ENCODE measurements at regions not wholly inside any gene's neighbourhood (a gene's known extent, or its start where the extent isn't known, plus 50 kb on each side); places are given as distances from the start of the nearest gene placed in this dataset.

DNA sequence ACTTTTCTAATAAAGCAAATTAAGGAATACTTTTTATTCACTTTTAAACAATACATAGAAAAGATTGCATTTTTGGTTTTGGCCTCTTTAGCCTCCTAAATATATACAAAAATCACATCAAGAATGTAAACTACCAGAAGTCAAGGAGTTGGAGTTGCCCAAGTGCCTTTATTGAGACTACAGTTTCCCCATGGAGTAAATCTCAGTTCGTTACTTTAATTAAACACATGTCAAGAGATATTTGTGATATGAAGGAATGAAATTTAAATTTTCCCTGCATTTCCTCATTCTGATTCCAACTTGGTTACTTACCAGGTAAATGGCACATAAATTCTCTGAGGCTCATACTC, 492.9 kb downstream of the TNS3 start:
- 28 to 39% methylated on average over 1 of the region's 1 CpG for WGBS, 2 donors
- H3K36me3 ChIP-seq (ENCODE audit: control insufficient read depth in 2 of 2, insufficient read depth in 2 of 2, low read length in 1 of 2): no peaks in the 10 kb centered on the region
- no peak overlapping the region for H3K27ac ChIP-seq (ENCODE audit: low read depth in 2 of 2, low read length in 1 of 2)
- H3K4me3 ChIP-seq (ENCODE audit: low read depth in 1 of 2, low read length in 2 of 2): no peak overlapping the region
- no peaks in the 10 kb centered on the region for H3K9me3 ChIP-seq (ENCODE audit: control insufficient read depth in 2 of 2, insufficient read depth in 1 of 2, low read depth in 1 of 2, low read length in 1 of 2)
- H3K4me1 ChIP-seq (ENCODE audit: control insufficient read depth in 2 of 2, insufficient read depth in 2 of 2, low read length in 1 of 2): no peaks in the 10 kb centered on the region
- no peaks in the 10 kb centered on the region for H3K27me3 ChIP-seq (ENCODE audit: control insufficient read depth in 1 of 2, insufficient read depth in 2 of 2, low read length in 2 of 2)

GRCh38 chr7:47088329-47089067, 493.4 kb downstream of the TNS3 start:
- Histone ChIP-seq H3K9me3 (ENCODE audit: control insufficient read depth in 2 of 2, insufficient read depth in 1 of 2, low read depth in 1 of 2, low read length in 1 of 2) (no peaks in the 10 kb centered on the region), H3K27me3 (ENCODE audit: control insufficient read depth in 1 of 2, insufficient read depth in 2 of 2, low read length in 2 of 2) (no peaks in the 10 kb centered on the region), H3K4me3 (ENCODE audit: low read depth in 1 of 2, low read length in 2 of 2) (no peak overlapping the region), H3K27ac (ENCODE audit: low read depth in 2 of 2, low read length in 1 of 2) (no peak overlapping the region), H3K36me3 (ENCODE audit: control insufficient read depth in 2 of 2, insufficient read depth in 2 of 2, low read length in 1 of 2) (no peaks in the 10 kb centered on the region), H3K4me1 (ENCODE audit: control insufficient read depth in 2 of 2, insufficient read depth in 2 of 2, low read length in 1 of 2) (no peaks in the 10 kb centered on the region)
- WGBS, 2 donors: 38% methylated on average over 14 of the region's 14 CpGs

DNA sequence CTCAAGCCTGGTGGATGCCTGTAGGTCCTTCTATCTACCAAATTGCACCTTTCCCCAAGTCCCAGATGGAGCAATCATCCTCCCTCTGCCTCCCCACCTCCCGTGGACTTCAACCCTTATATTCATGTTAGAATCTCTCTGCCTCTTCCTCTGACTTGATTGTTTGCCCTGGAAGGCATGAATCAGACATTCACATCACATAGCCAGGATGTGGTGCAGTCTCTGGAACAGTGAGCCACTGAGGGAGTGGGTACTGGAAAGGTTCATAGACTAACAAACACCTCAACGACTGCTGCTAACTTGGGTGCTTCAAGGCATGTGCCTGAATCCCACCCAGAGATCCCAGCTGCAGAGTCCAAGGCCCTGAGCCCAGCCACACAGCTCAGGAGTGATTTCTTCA, 494.0 kb downstream of the TNS3 start:
- Histone ChIP-seq H3K27ac (ENCODE audit: low read depth in 2 of 2, low read length in 1 of 2) (no peak overlapping the region), H3K27me3 (ENCODE audit: control insufficient read depth in 1 of 2, insufficient read depth in 2 of 2, low read length in 2 of 2) (no peaks in the 10 kb centered on the region), H3K4me1 (ENCODE audit: control insufficient read depth in 2 of 2, insufficient read depth in 2 of 2, low read length in 1 of 2) (no peaks in the 10 kb centered on the region), H3K4me3 (ENCODE audit: low read depth in 1 of 2, low read length in 2 of 2) (no peak overlapping the region), H3K9me3 (ENCODE audit: control insufficient read depth in 2 of 2, insufficient read depth in 1 of 2, low read depth in 1 of 2, low read length in 1 of 2) (no peaks in the 10 kb centered on the region), H3K36me3 (ENCODE audit: control insufficient read depth in 2 of 2, insufficient read depth in 2 of 2, low read length in 1 of 2) (no peaks in the 10 kb centered on the region)
- 59 to 61% methylated on average over 2 of the region's 2 CpGs for WGBS, 2 donors

DNA sequence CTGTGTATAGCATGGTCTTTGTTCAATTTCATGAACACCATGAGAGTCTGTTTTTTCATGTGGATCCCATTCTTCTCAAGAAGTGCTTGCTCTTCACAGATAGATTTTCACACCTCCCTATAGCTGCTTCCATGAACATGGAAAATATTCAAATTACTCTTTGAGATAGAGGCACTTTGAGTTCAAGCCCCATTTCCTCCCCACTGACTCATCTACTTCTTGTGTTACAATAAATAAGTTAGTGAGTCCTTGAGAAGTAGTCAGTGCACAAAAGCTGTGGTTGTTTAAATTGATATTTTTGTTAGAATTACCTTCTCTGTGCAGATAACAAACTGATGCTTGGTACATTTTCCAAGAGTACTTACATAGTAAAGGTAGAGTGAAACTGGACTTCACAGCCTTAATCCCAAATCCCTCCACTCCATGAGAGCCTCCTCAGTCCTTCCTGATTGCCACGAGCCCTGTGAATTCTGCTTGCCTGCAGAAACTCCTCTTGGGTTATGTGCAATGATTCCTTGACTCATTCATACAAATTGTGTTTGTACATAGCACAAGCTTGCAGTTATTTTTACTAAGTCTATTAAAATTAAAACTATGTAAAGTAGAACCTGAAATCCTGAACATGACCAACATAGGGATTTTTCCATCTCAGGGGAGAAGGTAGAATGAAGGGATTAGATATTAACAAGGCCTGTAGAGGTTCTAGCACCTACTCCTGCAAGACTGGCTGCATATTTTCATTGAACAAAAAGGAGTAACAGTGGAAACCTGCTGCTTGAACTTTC, 496.2 kb downstream of the TNS3 start:
- 86 to 87% methylated on average over 1 of the region's 1 CpG for WGBS, 2 donors

DNA sequence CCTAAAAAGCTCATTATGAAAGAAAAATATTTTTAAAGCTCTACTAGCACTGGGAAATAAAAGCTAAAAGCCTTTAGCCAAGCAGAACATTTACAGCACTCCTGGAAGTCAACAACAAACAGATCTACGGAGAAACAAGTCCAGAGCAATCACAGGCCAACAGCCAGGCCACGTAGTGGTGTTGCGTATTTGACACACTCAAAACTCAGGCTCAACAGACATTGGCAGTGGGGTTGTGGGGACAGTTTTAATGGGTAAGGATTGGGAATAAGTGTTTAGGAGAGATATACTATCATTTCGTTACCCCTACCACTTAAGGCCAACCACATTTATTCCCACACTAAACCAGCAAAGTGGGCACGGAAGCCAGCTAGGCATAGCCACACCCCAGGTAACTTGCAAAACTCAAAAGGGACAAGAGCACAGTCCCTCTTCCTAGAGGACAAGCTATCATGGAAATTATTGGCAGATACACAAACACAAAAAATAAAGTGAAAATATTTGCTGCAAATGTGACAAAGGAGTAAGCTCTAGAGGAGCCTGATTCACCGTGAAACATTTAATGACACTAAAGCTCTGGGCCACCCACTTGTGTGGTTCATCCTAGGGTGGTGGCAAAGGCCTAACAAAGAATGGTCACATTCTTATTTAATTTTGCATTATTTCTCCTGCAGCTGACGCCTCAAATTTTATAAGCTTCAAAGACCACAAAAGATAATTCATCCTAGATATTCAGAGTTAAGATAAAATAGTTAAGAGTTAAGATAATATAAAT, 498.2 kb downstream of the TNS3 start:
- no peaks in the 10 kb centered on the region for H3K4me1 ChIP-seq (ENCODE audit: control insufficient read depth in 2 of 2, insufficient read depth in 2 of 2, low read length in 1 of 2)
- H3K27me3 ChIP-seq (ENCODE audit: control insufficient read depth in 1 of 2, insufficient read depth in 2 of 2, low read length in 2 of 2): no peaks in the 10 kb centered on the region
- H3K9me3 ChIP-seq (ENCODE audit: control insufficient read depth in 2 of 2, insufficient read depth in 1 of 2, low read depth in 1 of 2, low read length in 1 of 2): no peaks in the 10 kb centered on the region
- H3K27ac ChIP-seq (ENCODE audit: low read depth in 2 of 2, low read length in 1 of 2): no peak overlapping the region
- no peaks in the 10 kb centered on the region for H3K36me3 ChIP-seq (ENCODE audit: control insufficient read depth in 2 of 2, insufficient read depth in 2 of 2, low read length in 1 of 2)
- WGBS, 2 donors: 87 to 92% methylated on average over 7 of the region's 7 CpGs
- H3K4me3 ChIP-seq (ENCODE audit: low read depth in 1 of 2, low read length in 2 of 2): no peak overlapping the region

More for the DNA sequence above, 496.2 kb downstream of the TNS3 start:
- Histone ChIP-seq H3K36me3 (ENCODE audit: control insufficient read depth in 2 of 2, insufficient read depth in 2 of 2, low read length in 1 of 2) (no peaks in the 10 kb centered on the region), H3K9me3 (ENCODE audit: control insufficient read depth in 2 of 2, insufficient read depth in 1 of 2, low read depth in 1 of 2, low read length in 1 of 2) (no peaks in the 10 kb centered on the region), H3K4me1 (ENCODE audit: control insufficient read depth in 2 of 2, insufficient read depth in 2 of 2, low read length in 1 of 2) (no peaks in the 10 kb centered on the region), H3K27me3 (ENCODE audit: control insufficient read depth in 1 of 2, insufficient read depth in 2 of 2, low read length in 2 of 2) (no peaks in the 10 kb centered on the region), H3K27ac (ENCODE audit: low read depth in 2 of 2, low read length in 1 of 2) (no peak overlapping the region), H3K4me3 (ENCODE audit: low read depth in 1 of 2, low read length in 2 of 2) (no peak overlapping the region)

GRCh38 chr7:47080816-47081215, 501.1 kb downstream of the TNS3 start:
- 59 to 61% methylated on average over 3 of the region's 3 CpGs for WGBS, 2 donors
- H3K27ac ChIP-seq (ENCODE audit: low read depth in 2 of 2, low read length in 1 of 2): no peak overlapping the region
- H3K36me3 ChIP-seq (ENCODE audit: control insufficient read depth in 2 of 2, insufficient read depth in 2 of 2, low read length in 1 of 2): no peaks in the 10 kb centered on the region
- no peak overlapping the region for H3K4me3 ChIP-seq (ENCODE audit: low read depth in 1 of 2, low read length in 2 of 2)
- H3K9me3 ChIP-seq (ENCODE audit: control insufficient read depth in 2 of 2, insufficient read depth in 1 of 2, low read depth in 1 of 2, low read length in 1 of 2): no peaks in the 10 kb centered on the region
- H3K27me3 ChIP-seq (ENCODE audit: control insufficient read depth in 1 of 2, insufficient read depth in 2 of 2, low read length in 2 of 2): no peaks in the 10 kb centered on the region
- H3K4me1 ChIP-seq (ENCODE audit: control insufficient read depth in 2 of 2, insufficient read depth in 2 of 2, low read length in 1 of 2): no peaks in the 10 kb centered on the region

DNA sequence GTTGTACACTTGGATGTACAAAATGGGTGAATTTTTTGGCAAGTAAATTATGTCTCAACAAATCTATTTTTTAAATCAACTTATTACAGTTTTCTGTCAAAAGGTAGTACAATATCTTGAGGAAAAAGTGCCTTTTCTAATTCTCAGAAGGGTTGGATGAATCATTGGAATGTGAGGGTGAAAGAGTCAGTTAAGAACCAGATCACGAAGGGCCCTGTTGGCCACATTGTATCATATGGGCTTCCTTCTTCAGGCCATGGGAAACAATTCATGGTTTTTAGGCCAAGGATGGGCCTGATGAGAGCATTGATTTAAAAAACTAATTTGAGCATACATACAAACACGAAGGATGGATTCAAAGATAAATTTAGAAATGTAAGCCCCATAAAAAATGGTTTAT, 503.7 kb downstream of the TNS3 start:
- H3K4me1 ChIP-seq (ENCODE audit: control insufficient read depth in 2 of 2, insufficient read depth in 2 of 2, low read length in 1 of 2): no peaks in the 10 kb centered on the region
- 83 to 84% methylated on average over 2 of the region's 2 CpGs for WGBS, 2 donors
- no peaks in the 10 kb centered on the region for H3K9me3 ChIP-seq (ENCODE audit: control insufficient read depth in 2 of 2, insufficient read depth in 1 of 2, low read depth in 1 of 2, low read length in 1 of 2)
- H3K27ac ChIP-seq (ENCODE audit: low read depth in 2 of 2, low read length in 1 of 2): no peak overlapping the region
- H3K27me3 ChIP-seq (ENCODE audit: control insufficient read depth in 1 of 2, insufficient read depth in 2 of 2, low read length in 2 of 2): no peaks in the 10 kb centered on the region
- H3K36me3 ChIP-seq (ENCODE audit: control insufficient read depth in 2 of 2, insufficient read depth in 2 of 2, low read length in 1 of 2): no peaks in the 10 kb centered on the region
- H3K4me3 ChIP-seq (ENCODE audit: low read depth in 1 of 2, low read length in 2 of 2): no peak overlapping the region

DNA sequence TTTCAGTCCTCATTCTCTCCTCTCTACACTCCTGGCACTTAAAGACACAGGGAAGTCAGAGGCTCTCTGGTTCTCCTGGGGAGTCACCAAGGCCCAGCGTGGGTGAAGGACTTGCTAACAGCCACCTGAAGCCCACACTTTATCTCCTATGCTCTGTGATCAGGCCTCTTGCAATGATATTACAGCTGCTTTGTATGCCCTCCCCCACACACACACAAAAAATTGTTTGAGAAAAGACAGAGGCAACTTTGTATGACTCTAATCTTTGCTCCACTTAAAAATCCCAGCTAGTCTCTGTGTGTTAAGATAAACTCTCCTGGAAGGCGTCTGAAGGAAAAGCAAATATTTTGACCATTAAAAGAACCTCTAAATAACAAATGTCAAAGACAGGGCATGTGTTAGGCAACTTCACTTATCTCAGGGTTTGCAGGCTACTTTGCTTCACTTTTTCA, 507.2 kb downstream of the TNS3 start:
- Histone ChIP-seq H3K4me1 (ENCODE audit: control insufficient read depth in 2 of 2, insufficient read depth in 2 of 2, low read length in 1 of 2) (no peaks in the 10 kb centered on the region), H3K36me3 (ENCODE audit: control insufficient read depth in 2 of 2, insufficient read depth in 2 of 2, low read length in 1 of 2) (no peaks in the 10 kb centered on the region), H3K9me3 (ENCODE audit: control insufficient read depth in 2 of 2, insufficient read depth in 1 of 2, low read depth in 1 of 2, low read length in 1 of 2) (no peaks in the 10 kb centered on the region), H3K27me3 (ENCODE audit: control insufficient read depth in 1 of 2, insufficient read depth in 2 of 2, low read length in 2 of 2) (no peaks in the 10 kb centered on the region), H3K4me3 (ENCODE audit: low read depth in 1 of 2, low read length in 2 of 2) (no peak overlapping the region), H3K27ac (ENCODE audit: low read depth in 2 of 2, low read length in 1 of 2) (no peak overlapping the region)
- 53 to 73% methylated on average over 2 of the region's 2 CpGs for WGBS, 2 donors

GRCh38 chr7:47073284-47073683, 508.6 kb downstream of the TNS3 start:
- H3K36me3 ChIP-seq (ENCODE audit: control insufficient read depth in 2 of 2, insufficient read depth in 2 of 2, low read length in 1 of 2): no peaks in the 10 kb centered on the region
- no peaks in the 10 kb centered on the region for H3K27me3 ChIP-seq (ENCODE audit: control insufficient read depth in 1 of 2, insufficient read depth in 2 of 2, low read length in 2 of 2)
- 91 to 95% methylated on average over 7 of the region's 7 CpGs for WGBS, 2 donors
- no peaks in the 10 kb centered on the region for H3K4me1 ChIP-seq (ENCODE audit: control insufficient read depth in 2 of 2, insufficient read depth in 2 of 2, low read length in 1 of 2)
- H3K9me3 ChIP-seq (ENCODE audit: control insufficient read depth in 2 of 2, insufficient read depth in 1 of 2, low read depth in 1 of 2, low read length in 1 of 2): no peaks in the 10 kb centered on the region
- H3K4me3 ChIP-seq (ENCODE audit: low read depth in 1 of 2, low read length in 2 of 2): no peak overlapping the region
- H3K27ac ChIP-seq (ENCODE audit: low read depth in 2 of 2, low read length in 1 of 2): no peak overlapping the region

Measured in esophagus (tissue), 2 donors.